Heart left ventricle (tissue), 16 donors: ENCODE measurements at regions not wholly inside any gene's neighbourhood (a gene's known extent, or its start where the extent isn't known, plus 50 kb on each side); places are given as distances from the start of the nearest gene placed in this dataset.

Experiments used
- ATAC-seq, 4 donors: fragments of 200-7000 bp; cut with Tn5 transposase; one replicate each; pipeline ENCODE4 v1.9.1; 2020 to 2022; ENCODE audit warnings: moderate library complexity in 4 of 4, mild to moderate bottlenecking in 3 of 4, moderate number of reproducible peaks in 1 of 4
- DNase-seq, 5 donors: peaks; one replicate each; pipeline ENCODE4 v3.0.0-alpha.2; 2020
- H3K27ac ChIP-seq, 12 donors: fragments of 200-600 bp; sonication (generic) in 4 of 12; one replicate each; pipeline versions ENCODE4 v1.5.0 to v1.8.0; 2016 to 2022; ENCODE audit warnings: mild to moderate bottlenecking in 2 of 12
- H3K27me3 ChIP-seq, 9 donors: fragments of 200-600 bp; sonication (generic) in 2 of 9; one replicate each; pipeline versions ENCODE4 v1.5.1 to v1.8.0; 2016 to 2022; ENCODE audit warnings: mild to moderate bottlenecking in 3 of 9
- H3K36me3 ChIP-seq, 9 donors: fragments of 200-600 bp; sonication (generic) in 2 of 9; one replicate each; pipeline versions ENCODE4 v1.5.0 to v1.8.0; 2018 to 2022; ENCODE audit warnings: mild to moderate bottlenecking in 2 of 9
- H3K4me1 ChIP-seq, 12 donors: fragments of 200-600 bp; sonication (generic) in 4 of 12; one replicate each; pipeline versions ENCODE4 v1.5.0 to v1.8.0; 2016 to 2022; ENCODE audit warnings: mild to moderate bottlenecking in 3 of 12
- H3K4me3 ChIP-seq, 12 donors: fragments of 200-600 bp; sonication (generic) in 4 of 12; one replicate each; pipeline versions ENCODE4 v1.5.0 to v1.8.0; 2017 to 2022; ENCODE audit warnings: mild to moderate bottlenecking in 9 of 12, moderate library complexity in 4 of 12
- H3K9me3 ChIP-seq, 12 donors: fragments of 200-600 bp; sonication (generic) in 4 of 12; one replicate each; pipeline versions ENCODE4 v1.5.0 to v1.8.0; 2016 to 2022; ENCODE audit warnings: mild to moderate bottlenecking in 1 of 12
- CTCF ChIP-seq, 12 donors: fragments of 200-600 bp; sonication (generic) in 4 of 12; IDR thresholded peaks; one replicate each; pipeline versions ENCODE4 v1.5.0 to v1.8.0; 2018 to 2022; ENCODE audit warnings: antibody characterized with exemption in 12 of 12, mild to moderate bottlenecking in 5 of 12
- POLR2A ChIP-seq, 2 donors: fragments of 450-650 bp; IDR thresholded peaks; one replicate each; pipeline ENCODE4 v1.6.1; 2017; ENCODE audit warnings: antibody characterized with exemption in 2 of 2, mild to moderate bottlenecking in 2 of 2, moderate library complexity in 2 of 2
- WGBS, 4 donors: extraction: QIAGEN DNeasy Blood & Tissue Kit in 2 of 4; methylation state at CpG; one replicate each; pipeline versions ENCODE4 v1.1.5 to v1.1.7; 2013 to 2018; 5-methylcytosine and 5-hydroxymethylcytosine counted together
- intact Hi-C, 10 donors: fragments of 100-400 bp; cut with DNase I; formaldehyde crosslinking; loops; one replicate each; pipeline versions ENCODE4 v1.11.1 to v1.14.2; 2022
- donor health status: ischemic (EF 13 %, LVEDD 7.1; RV severe dilation, severe dysfunction).
- donor health status: healthy with polysubstance abuse.
- donor health status: DM: no; HTN: yes; CAD: no.
- donor health status: DM: no; HTN: no; CAD: no.
- donor health status: ischemic (EF 25% LVEDD 6.9; RV normal size, moderate dysfunction).
- donor health status: ischemic (EF 25% LVEDD 5.7; RV mildly dilated, moderate dysfunction).
- donor health status: healthy.
- donor health status: DM: yes; HTN: yes; CAD: no.
- donor health status: ischemic (EF 35%, LVEDD 5.7; RV mildly dilated, moderate dysfunction).
- donor health status: nonischemic (EF 11% LVEDD 7.7; RV severe dilation, severe dysfunction).
- donor health status: DM: yes; HTN: yes; CAD: no.
- donor health status: PGD.
- donor health status: ischemic (EF 29% LVEDD 5.4; RV normal size, mild dysfunction).
- donor health status: nonischemic (EF 23%, LVEDD 6.1; RV moderate dilation, normal function).

- no peak overlapping the region for H3K4me3 ChIP-seq
- H3K27me3 ChIP-seq = no peaks in the 10 kb centered on the region
- H3K27ac ChIP-seq = no peak overlapping the region
- no peaks in the 10 kb centered on the region for H3K9me3 ChIP-seq
- intact Hi-C loops = loop anchor here in 1 of 10 donors (10.0 kb wide), 1 partner anchor 60 kb away; no protein-coding TSS in a partner anchor
- ATAC-seq = no peak
- no peaks in the 10 kb centered on the region for H3K36me3 ChIP-seq
- DNase-seq = no peak
- TF ChIP-seq POLR2A (IDR thresholded peaks at IDR 0.05) (no peak), CTCF (IDR thresholded peaks at IDR 0.05) (no peak)
- H3K4me1 ChIP-seq = peaks cover 0 to 12% (median 3%) of the 10 kb centered on the region in 12 donors
- 77 to 88% (median 84%) methylated on average over 4 of the region's 4 CpGs for WGBS, 4 donors
Observed at GRCh38 chr3:88954853-88955252, 152.6 kb upstream of the EPHA3 start.

- no peaks in the 10 kb centered on the region for H3K9me3 ChIP-seq
Observed at GRCh38 chr3:88955274-88955673, 152.1 kb upstream of the EPHA3 start.

GRCh38 chr3:88957711-88958439, 149.5 kb upstream of the EPHA3 start:
- DNase-seq = no peak

More at GRCh38 chr3:88955274-88955673, 152.1 kb upstream of the EPHA3 start:
- H3K4me3 ChIP-seq = no peak overlapping the region
- TF ChIP-seq POLR2A (IDR thresholded peaks at IDR 0.05) = no peak
- no peak for TF ChIP-seq CTCF (IDR thresholded peaks at IDR 0.05)
- no peak for DNase-seq
- H3K4me1 ChIP-seq = peaks cover 0 to 12% (median 3%) of the 10 kb centered on the region in 12 donors
- no peaks in the 10 kb centered on the region for H3K36me3 ChIP-seq
- H3K27me3 ChIP-seq = no peaks in the 10 kb centered on the region
- ATAC-seq = no peak
- intact Hi-C loops = loop anchor here in 1 of 10 donors (10.0 kb wide), 1 partner anchor 60 kb away; no protein-coding TSS in a partner anchor
- WGBS, 4 donors = 85 to 91% (median 89%) methylated on average over 8 of the region's 8 CpGs
- H3K27ac ChIP-seq = no peak overlapping the region

More at GRCh38 chr3:88957711-88958439, 149.5 kb upstream of the EPHA3 start:
- TF ChIP-seq POLR2A (IDR thresholded peaks at IDR 0.05) = no peak
- TF ChIP-seq CTCF (IDR thresholded peaks at IDR 0.05) = no peak
- H3K27ac ChIP-seq = peak overlapping the region in 1 of 12 donors; percentile 56
- no peak overlapping the region for H3K4me3 ChIP-seq
- peak in 3 of 4 donors; percentile 18 to 68 (median 27) for ATAC-seq
- 9 to 21% (median 13%) methylated on average over 1 of the region's 1 CpG for WGBS, 4 donors
- peaks cover 0 to 16% (median 5%) of the 10 kb centered on the region in 12 donors for H3K4me1 ChIP-seq
- H3K9me3 ChIP-seq = no peaks in the 10 kb centered on the region
- intact Hi-C loops = loop anchor here in 1 of 10 donors (10.0 kb wide), 1 partner anchor 57 kb away; no protein-coding TSS in a partner anchor
- no peaks in the 10 kb centered on the region for H3K36me3 ChIP-seq
- no peaks in the 10 kb centered on the region for H3K27me3 ChIP-seq
